GM18907 (cell line): ENCODE measurements at regions not wholly inside any gene's neighbourhood (a gene's known extent, or its start where the extent isn't known, plus 50 kb on each side); places are given as distances from the start of the nearest gene placed in this dataset.
"Not testable (repeated sequence)": the region's sequence is repeated elsewhere in the genome, so short reads cannot be mapped to it uniquely, and the experiment has no call there.

Source experiments
- ATAC-seq: cut with Tn5 transposase; IDR thresholded peaks from one replicate; pipeline ENCODE4 v1.9.1; 2021; ENCODE audit warnings: mild to moderate bottlenecking, moderate library complexity; ENCODE audit not compliant: unreplicated experiment

- not testable (repeated sequence) for ATAC-seq
These were observed 420.6 kb upstream of the KAZN start for GRCh38 chr1:14177866-14178265.

- ATAC-seq = no peak
These were observed 417.7 kb upstream of the KAZN start for GRCh38 chr1:14180738-14181137.

- no peak for ATAC-seq
These were observed 417.2 kb upstream of the KAZN start for GRCh38 chr1:14181191-14181795.

- ATAC-seq = no peak
These were observed 415.6 kb upstream of the KAZN start for GRCh38 chr1:14182856-14183255.

GRCh38 chr1:14183329-14183728 is 415.2 kb upstream of the KAZN start:
- no peak for ATAC-seq

GRCh38 chr1:14184454-14184853 is 414.0 kb upstream of the KAZN start:
- ATAC-seq = no peak

GRCh38 chr1:14189381-14189780 is 409.1 kb upstream of the KAZN start:
- ATAC-seq = no peak

GRCh38 chr1:14190508-14190907 is 408.0 kb upstream of the KAZN start:
- no peak for ATAC-seq

GRCh38 chr1:14194511-14194910 is 404.0 kb upstream of the KAZN start:
- no peak for ATAC-seq

- no peak for ATAC-seq
These were observed 393.4 kb upstream of the KAZN start for GRCh38 chr1:14205066-14205465.

- no peak for ATAC-seq
These were observed 383.3 kb upstream of the KAZN start for GRCh38 chr1:14215151-14215550.

GRCh38 chr1:14217384-14217783 is 381.1 kb upstream of the KAZN start:
- no peak for ATAC-seq

- ATAC-seq = no peak
These were observed 378.2 kb upstream of the KAZN start for GRCh38 chr1:14220324-14220723.

- no peak for ATAC-seq
These were observed 377.7 kb upstream of the KAZN start for GRCh38 chr1:14220811-14221210.

GRCh38 chr1:14222086-14222485 is 376.4 kb upstream of the KAZN start:
- no peak for ATAC-seq

GRCh38 chr1:14228677-14229076 is 369.8 kb upstream of the KAZN start:
- ATAC-seq = no peak

- no peak for ATAC-seq
These were observed 365.0 kb upstream of the KAZN start for GRCh38 chr1:14233510-14233909.

GRCh38 chr1:14236097-14236496 is 362.4 kb upstream of the KAZN start:
- no peak for ATAC-seq

GRCh38 chr1:14238472-14239307 is 359.8 kb upstream of the KAZN start:
- ATAC-seq = no peak

- ATAC-seq = no peak
These were observed 358.2 kb upstream of the KAZN start for GRCh38 chr1:14240265-14240664.

- ATAC-seq = no peak
These were observed 356.4 kb upstream of the KAZN start for GRCh38 chr1:14242123-14242522.

GRCh38 chr1:14242870-14243269 is 355.6 kb upstream of the KAZN start:
- no peak for ATAC-seq

- no peak for ATAC-seq
These were observed 352.5 kb upstream of the KAZN start for GRCh38 chr1:14245954-14246353.
